ENCODE measurements at regions not wholly inside any gene's neighbourhood (a gene's known extent, or its start where the extent isn't known, plus 50 kb on each side); places are given as distances from the start of the nearest gene placed in this dataset.
A peak's percentile ranks its signal among the peaks of the same experiment; 100 is the strongest.

DNA sequence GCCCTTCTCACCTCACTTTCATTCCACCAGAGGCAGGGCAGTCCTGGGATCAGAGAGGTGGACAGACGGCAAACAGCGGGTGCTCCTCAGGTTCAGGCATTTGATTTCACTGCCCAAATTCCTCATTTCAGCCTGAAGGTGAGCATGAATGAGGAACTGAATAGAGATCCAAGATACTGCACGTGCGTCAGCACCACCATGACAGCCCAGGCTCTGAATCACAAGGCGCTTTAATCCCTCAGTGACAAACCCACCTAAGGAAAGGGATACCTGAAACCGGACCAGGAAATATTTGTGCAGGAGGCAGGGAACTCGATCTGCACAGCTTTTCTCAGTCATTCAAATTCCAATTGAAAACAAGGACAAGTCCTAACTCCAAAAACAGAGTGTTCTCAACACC is 174.8 kb upstream of the HEY2 start:
- H3K36me3 ChIP-seq (ENCODE audit: low read depth, missing control alignments) = no peaks in the 10 kb centered on the region
- intact Hi-C loops (cut with DNase I; ENCODE audit: low total_unique reads) = no loop called here
- 74 to 88% methylated on average over 7 of the region's 7 CpGs for WGBS, 2 donors
- TF ChIP-seq POLR2A (IDR thresholded peaks at IDR 0.05) = no peak
- TF ChIP-seq, protein P1, sequence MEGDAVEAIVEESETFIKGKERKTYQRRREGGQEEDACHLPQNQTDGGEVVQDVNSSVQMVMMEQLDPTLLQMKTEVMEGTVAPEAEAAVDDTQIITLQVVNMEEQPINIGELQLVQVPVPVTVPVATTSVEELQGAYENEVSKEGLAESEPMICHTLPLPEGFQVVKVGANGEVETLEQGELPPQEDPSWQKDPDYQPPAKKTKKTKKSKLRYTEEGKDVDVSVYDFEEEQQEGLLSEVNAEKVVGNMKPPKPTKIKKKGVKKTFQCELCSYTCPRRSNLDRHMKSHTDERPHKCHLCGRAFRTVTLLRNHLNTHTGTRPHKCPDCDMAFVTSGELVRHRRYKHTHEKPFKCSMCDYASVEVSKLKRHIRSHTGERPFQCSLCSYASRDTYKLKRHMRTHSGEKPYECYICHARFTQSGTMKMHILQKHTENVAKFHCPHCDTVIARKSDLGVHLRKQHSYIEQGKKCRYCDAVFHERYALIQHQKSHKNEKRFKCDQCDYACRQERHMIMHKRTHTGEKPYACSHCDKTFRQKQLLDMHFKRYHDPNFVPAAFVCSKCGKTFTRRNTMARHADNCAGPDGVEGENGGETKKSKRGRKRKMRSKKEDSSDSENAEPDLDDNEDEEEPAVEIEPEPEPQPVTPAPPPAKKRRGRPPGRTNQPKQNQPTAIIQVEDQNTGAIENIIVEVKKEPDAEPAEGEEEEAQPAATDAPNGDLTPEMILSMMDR (IDR thresholded peaks at IDR 0.05) = no peak
- H3K27me3 ChIP-seq = no peaks in the 10 kb centered on the region
- no peaks in the 10 kb centered on the region for H3K9me3 ChIP-seq
- H3K4me3 ChIP-seq = no peak overlapping the region
- H3K4me1 ChIP-seq = peaks cover 2% of the 10 kb centered on the region
- H3K27ac ChIP-seq = no peak overlapping the region
- no peak for DNase-seq

DNA sequence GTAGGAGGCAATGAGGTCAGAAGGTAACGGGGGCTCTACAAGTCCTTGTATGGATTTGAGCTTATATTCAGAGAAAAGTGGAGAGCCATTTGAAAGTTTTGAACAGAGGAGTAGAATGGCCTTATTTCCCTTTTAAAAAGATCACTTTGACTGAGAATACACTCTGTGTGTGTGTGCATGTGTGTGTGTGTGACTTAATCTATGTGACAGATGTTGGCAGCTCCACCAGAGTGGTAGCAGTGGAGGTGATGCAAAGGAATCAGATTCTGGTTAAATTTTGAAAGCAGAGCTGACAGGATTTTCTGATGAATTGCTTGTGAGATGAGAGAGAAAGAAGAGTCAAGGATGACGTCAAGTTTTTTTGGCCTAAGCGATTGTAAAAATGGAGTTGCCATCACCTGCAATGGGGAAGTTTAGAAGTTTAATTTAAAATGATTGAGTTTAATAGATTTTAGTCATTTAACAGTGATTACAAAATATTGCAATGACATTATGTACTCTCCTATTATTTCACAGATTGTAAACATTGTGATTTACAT is 172.2 kb upstream of the HEY2 start:
- no peak overlapping the region for H3K4me3 ChIP-seq
- H3K4me1 ChIP-seq = peaks cover 2% of the 10 kb centered on the region
- DNase-seq = no peak
- no peaks in the 10 kb centered on the region for H3K27me3 ChIP-seq
- no peaks in the 10 kb centered on the region for H3K9me3 ChIP-seq
- 88 to 94% methylated on average over 3 of the region's 3 CpGs for WGBS, 2 donors
- no peaks in the 10 kb centered on the region for H3K36me3 ChIP-seq (ENCODE audit: low read depth, missing control alignments)
- H3K27ac ChIP-seq = no peak overlapping the region
- no peak for TF ChIP-seq POLR2A (IDR thresholded peaks at IDR 0.05)
- TF ChIP-seq, protein P1 (IDR thresholded peaks at IDR 0.05) = no peak
- intact Hi-C loops (cut with DNase I; ENCODE audit: low total_unique reads) = no loop called here

GRCh38 chr6:125584468-125584939 is 164.9 kb upstream of the HEY2 start:
- H3K4me3 ChIP-seq = no peak overlapping the region
- TF ChIP-seq POLR2A (IDR thresholded peaks at IDR 0.05) = no peak
- intact Hi-C loops (cut with DNase I; ENCODE audit: low total_unique reads) = no loop called here
- DNase-seq = peak; percentile 45
- no peaks in the 10 kb centered on the region for H3K27me3 ChIP-seq
- no peaks in the 10 kb centered on the region for H3K4me1 ChIP-seq
- no peaks in the 10 kb centered on the region for H3K9me3 ChIP-seq
- 46 to 59% methylated on average over 9 of the region's 9 CpGs for WGBS, 2 donors
- no peaks in the 10 kb centered on the region for H3K36me3 ChIP-seq (ENCODE audit: low read depth, missing control alignments)
- no peak overlapping the region for H3K27ac ChIP-seq

GRCh38 chr6:125585470-125585869 is 164.0 kb upstream of the HEY2 start:
- H3K4me3 ChIP-seq = no peak overlapping the region
- intact Hi-C loops (cut with DNase I; ENCODE audit: low total_unique reads) = no loop called here
- DNase-seq = no peak
- TF ChIP-seq POLR2A (IDR thresholded peaks at IDR 0.05) = no peak
- TF ChIP-seq, protein P1 (IDR thresholded peaks at IDR 0.05) = no peak
- H3K9me3 ChIP-seq = no peaks in the 10 kb centered on the region
- WGBS, 2 donors = 88 to 100% methylated on average over 4 of the region's 4 CpGs
- no peaks in the 10 kb centered on the region for H3K4me1 ChIP-seq
- no peak overlapping the region for H3K27ac ChIP-seq
- H3K36me3 ChIP-seq (ENCODE audit: low read depth, missing control alignments) = no peaks in the 10 kb centered on the region
- no peaks in the 10 kb centered on the region for H3K27me3 ChIP-seq

DNA sequence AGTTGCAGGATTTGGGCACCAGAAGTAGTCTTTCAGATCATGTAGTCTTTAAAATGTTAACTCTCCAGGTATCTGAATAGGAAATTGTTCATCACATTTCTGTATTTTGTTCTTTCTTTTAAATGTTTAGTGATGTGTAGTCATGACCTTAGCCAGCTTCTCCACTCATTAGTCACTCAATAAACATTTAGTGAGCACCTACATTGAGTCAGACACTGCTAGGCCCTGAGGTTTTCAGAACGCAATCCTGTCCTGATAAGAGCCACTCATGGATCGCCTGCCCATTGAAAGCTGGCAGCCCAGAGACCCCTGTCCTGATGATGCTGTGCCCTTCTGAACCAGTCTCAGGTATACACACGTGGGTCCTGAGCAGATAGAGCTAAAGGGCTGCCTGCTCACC is 163.4 kb upstream of the HEY2 start:
- Histone ChIP-seq H3K4me1 (no peaks in the 10 kb centered on the region), H3K27me3 (no peaks in the 10 kb centered on the region), H3K27ac (no peak overlapping the region), H3K36me3 (ENCODE audit: low read depth, missing control alignments) (no peaks in the 10 kb centered on the region), H3K4me3 (no peak overlapping the region), H3K9me3 (no peaks in the 10 kb centered on the region)
- no peak for DNase-seq
- TF ChIP-seq, protein P1 (IDR thresholded peaks at IDR 0.05) = no peak
- no peak for TF ChIP-seq POLR2A (IDR thresholded peaks at IDR 0.05)
- 83 to 96% methylated on average over 3 of the region's 3 CpGs for WGBS, 2 donors
- intact Hi-C loops (cut with DNase I; ENCODE audit: low total_unique reads) = no loop called here
